ENCODE measurements at regions not wholly inside any gene's neighbourhood (a gene's known extent, or its start where the extent isn't known, plus 50 kb on each side); places are given as distances from the start of the nearest gene placed in this dataset.

GRCh38 chr13:94784066-94784465 lies 71.7 kb upstream of the SOX21 start:
- Histone ChIP-seq H3K27me3 (ENCODE audit: control insufficient read depth, insufficient read depth, low read length) (no peaks in the 10 kb centered on the region), H2AFZ (replicated peaks; ENCODE audit: low read length, poor library complexity) (no peak overlapping the region), H2BK5ac (ENCODE audit: low read depth, low read length, poor library complexity, severe bottlenecking) (no peak overlapping the region), H4K20me1 (ENCODE audit: insufficient read depth, low read length) (no peaks in the 10 kb centered on the region), H3K27ac (ENCODE audit: insufficient read depth, low read length) (no peak overlapping the region), H2AK5ac (ENCODE audit: low read depth, low read length) (no peak overlapping the region), H2AK9ac (replicated peaks; ENCODE audit: low read depth, low read length, poor library complexity) (no peak overlapping the region), H3K36me3 (ENCODE audit: control insufficient read depth, insufficient read depth, low read length) (no peaks in the 10 kb centered on the region), H3K4me3 (ENCODE audit: insufficient read depth, low read depth, low read length) (no peak overlapping the region), H3K18ac (ENCODE audit: low read depth, low read length) (no peak overlapping the region), H3K9me1 (ENCODE audit: insufficient read depth, low read length) (no peaks in the 10 kb centered on the region), H4K91ac (ENCODE audit: insufficient read depth, low read depth, low read length) (no peak overlapping the region), H3K4me1 (ENCODE audit: control insufficient read depth, insufficient read depth, low read length) (no peaks in the 10 kb centered on the region), H3K9ac (ENCODE audit: low read depth, low read length) (no peak overlapping the region), H3K9me3 (ENCODE audit: control insufficient read depth, insufficient read depth, low read length) (no peaks in the 10 kb centered on the region), H3K14ac (replicated peaks; ENCODE audit: low read depth, low read length) (no peak overlapping the region), H3K56ac (ENCODE audit: extremely low read depth, insufficient read depth, low read length) (no peak overlapping the region), H2BK20ac (ENCODE audit: low read depth, low read length) (no peak overlapping the region), H3K23ac (ENCODE audit: low read depth, low read length) (no peak overlapping the region), H3K4ac (ENCODE audit: low read depth, low read length) (no peak overlapping the region), H2BK15ac (ENCODE audit: low read depth, low read length) (no peak overlapping the region), H3K4me2 (ENCODE audit: low read depth, low read length) (no peak overlapping the region), H4K8ac (ENCODE audit: low read depth in 2 of 2, low read length in 2 of 2) (no peak overlapping the region), H2BK120ac (ENCODE audit: low read depth, low read length) (no peak overlapping the region), H3K79me1 (ENCODE audit: low read depth in 1 of 2, low read length in 2 of 2) (no peaks in the 10 kb centered on the region), H4K5ac (ENCODE audit: low read depth, low read length) (no peak overlapping the region)
- 100% methylated on average over 1 of the region's 6 CpGs; no CpG with 5 or more reads in 1 of the 2 experiments for WGBS, 2 experiments (ENCODE audit: extremely low coverage in 2 of 2, insufficient read length in 1 of 2)
- in situ Hi-C loops (cut with MboI; ENCODE audit: low sequenced_read_pairs) = no loop called here
- CTCF ChIA-PET = no interaction called here
- ATAC-seq (ENCODE audit: low read depth) = no peak
- BruUV-seq (replicated peaks) = no TSS peak
- TF ChIP-seq RFX5 (IDR thresholded peaks at IDR 0.05; ENCODE audit: low read depth, low read length) (no peak), CTCF (conservative IDR thresholded peaks at IDR 0.05; ENCODE audit: low read depth, low read length) (no peak), CEBPB (IDR thresholded peaks at IDR 0.05; ENCODE audit: low read depth, low read length) (no peak), MAZ (IDR thresholded peaks at IDR 0.05; ENCODE audit: borderline replicate concordance, low read depth, low read length) (no peak), POLR2A (IDR thresholded peaks at IDR 0.05; ENCODE audit: low read depth, low read length) (no peak), BHLHE40 (IDR thresholded peaks at IDR 0.05; ENCODE audit: low read depth, low read length) (no peak), RAD21 (IDR thresholded peaks at IDR 0.05; ENCODE audit: low read length) (no peak), FOS (IDR thresholded peaks at IDR 0.05; ENCODE audit: low read depth, low read length) (no peak), CHD1 (IDR thresholded peaks at IDR 0.05; ENCODE audit: low read depth, low read length) (no peak), SMC3 (IDR thresholded peaks at IDR 0.05; ENCODE audit: low read depth, low read length) (no peak)
- dilution Hi-C loops (cut with HindIII; ENCODE audit: low sequenced_read_pairs, unreplicated experiment) = no loop called here
- peak; percentile 37 for DNase-seq
- intact Hi-C loops (cut with micrococcal nuclease) = no loop called here
- POLR2A ChIA-PET (ENCODE audit: unreplicated experiment) = no interaction called here
